ENCODE measurements at regions not wholly inside any gene's neighbourhood (a gene's known extent, or its start where the extent isn't known, plus 50 kb on each side); places are given as distances from the start of the nearest gene placed in this dataset.

DNA sequence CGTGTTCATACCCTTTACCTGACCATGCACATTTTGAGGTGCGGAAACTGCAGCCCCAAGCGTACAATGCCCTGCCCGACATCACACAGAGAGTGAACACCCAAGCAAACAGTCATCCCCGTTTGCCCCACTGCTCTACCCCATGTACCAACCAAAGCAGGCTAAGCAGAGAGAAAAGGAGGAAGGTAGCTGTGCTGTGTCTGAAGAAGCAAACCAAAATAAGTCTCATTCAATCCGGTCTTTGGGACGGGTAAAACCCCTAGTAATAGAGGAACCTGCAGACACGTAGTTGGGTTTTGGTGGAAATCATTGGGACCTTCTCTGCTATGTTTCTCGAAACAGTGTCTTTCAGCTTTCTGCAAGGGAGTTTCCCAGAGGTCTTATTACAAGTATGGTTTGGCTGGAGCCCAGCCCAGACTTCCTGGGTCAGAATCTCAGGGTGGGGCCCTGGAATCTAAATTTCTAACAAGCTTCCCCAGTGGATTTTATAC, 164.6 kb upstream of the HES1 start:
- H3K27ac ChIP-seq, result peak overlapping the region; percentile 37; the same call in 1 of the 2 replicates
- ChIA-PET CTCF (interaction anchor here (0.8 to 2.1 kb wide), 3 partner anchors 20 to 344 kb away, joined by 3 to 6 read pairs (median 4); no protein-coding TSS in a partner anchor), POLR2A (ENCODE audit: low non-redundant PET) (no interaction called here)
- TF ChIP-seq, protein P1, sequence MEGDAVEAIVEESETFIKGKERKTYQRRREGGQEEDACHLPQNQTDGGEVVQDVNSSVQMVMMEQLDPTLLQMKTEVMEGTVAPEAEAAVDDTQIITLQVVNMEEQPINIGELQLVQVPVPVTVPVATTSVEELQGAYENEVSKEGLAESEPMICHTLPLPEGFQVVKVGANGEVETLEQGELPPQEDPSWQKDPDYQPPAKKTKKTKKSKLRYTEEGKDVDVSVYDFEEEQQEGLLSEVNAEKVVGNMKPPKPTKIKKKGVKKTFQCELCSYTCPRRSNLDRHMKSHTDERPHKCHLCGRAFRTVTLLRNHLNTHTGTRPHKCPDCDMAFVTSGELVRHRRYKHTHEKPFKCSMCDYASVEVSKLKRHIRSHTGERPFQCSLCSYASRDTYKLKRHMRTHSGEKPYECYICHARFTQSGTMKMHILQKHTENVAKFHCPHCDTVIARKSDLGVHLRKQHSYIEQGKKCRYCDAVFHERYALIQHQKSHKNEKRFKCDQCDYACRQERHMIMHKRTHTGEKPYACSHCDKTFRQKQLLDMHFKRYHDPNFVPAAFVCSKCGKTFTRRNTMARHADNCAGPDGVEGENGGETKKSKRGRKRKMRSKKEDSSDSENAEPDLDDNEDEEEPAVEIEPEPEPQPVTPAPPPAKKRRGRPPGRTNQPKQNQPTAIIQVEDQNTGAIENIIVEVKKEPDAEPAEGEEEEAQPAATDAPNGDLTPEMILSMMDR (conservative IDR thresholded peaks at IDR 0.05; ENCODE audit: low read depth), result no peak
- DNase-seq (ENCODE audit: low spot score), result peak; percentile 42

DNA sequence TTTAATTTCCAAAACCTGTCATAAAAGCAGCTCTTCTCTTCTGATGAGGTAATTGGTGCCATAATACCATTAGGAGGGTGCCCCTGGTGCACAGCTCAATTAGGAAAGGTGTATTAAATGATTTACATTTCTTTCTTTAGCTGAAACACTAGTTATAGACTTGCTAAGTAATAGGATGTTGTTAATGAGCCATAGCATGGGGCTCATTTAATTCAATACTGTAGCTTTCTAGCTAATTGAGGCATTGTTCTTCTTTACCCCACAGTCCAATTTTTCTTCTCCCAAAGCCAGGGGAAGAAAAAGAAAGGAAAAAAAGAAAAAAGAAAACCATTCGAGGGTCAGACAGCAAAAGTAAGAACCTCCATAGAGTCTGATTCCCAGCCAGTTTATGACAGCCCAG, 164.0 kb upstream of the HES1 start:
- POLR2A ChIA-PET (ENCODE audit: low non-redundant PET), result no interaction called here
- CTCF ChIA-PET, result interaction anchor here (0.6 to 1.2 kb wide), 3 partner anchors 35 to 344 kb away, joined by 3 to 4 read pairs (median 3); no protein-coding TSS in a partner anchor
- TF ChIP-seq, protein P1 (conservative IDR thresholded peaks at IDR 0.05; ENCODE audit: low read depth), result no peak
- no peak for DNase-seq (ENCODE audit: low spot score)
- H3K27ac ChIP-seq, result peak overlapping the region; percentile 37; the same call in 1 of the 2 replicates

DNA sequence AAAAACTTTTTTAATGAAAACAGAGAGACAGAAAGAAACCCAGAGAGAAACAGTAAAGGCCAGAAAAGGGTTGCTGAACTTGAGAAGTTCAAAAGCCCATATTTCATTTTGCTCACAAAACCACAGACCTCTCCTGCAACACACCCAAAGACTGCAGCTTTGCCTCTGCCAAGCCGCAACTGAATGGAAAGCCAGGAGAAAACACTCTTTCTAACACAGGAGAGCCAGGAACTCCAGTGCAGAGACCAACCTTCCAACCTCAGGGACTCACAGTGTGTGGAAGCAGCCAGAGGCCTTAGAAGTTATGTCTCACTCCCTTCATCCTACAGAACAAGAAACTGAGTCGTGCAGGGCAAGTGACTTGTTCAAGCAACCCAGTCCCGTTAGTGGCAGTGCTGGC, 163.1 kb upstream of the HES1 start:
- no peak for DNase-seq (ENCODE audit: low spot score)
- no peak overlapping the region for H3K27ac ChIP-seq
- ChIA-PET POLR2A (ENCODE audit: low non-redundant PET) (no interaction called here), CTCF (interaction anchor here (0.7 kb wide), 1 partner anchor 127 kb away, joined by 3 read pairs; no protein-coding TSS in a partner anchor)
- TF ChIP-seq, protein P1 (conservative IDR thresholded peaks at IDR 0.05; ENCODE audit: low read depth), result no peak

DNA sequence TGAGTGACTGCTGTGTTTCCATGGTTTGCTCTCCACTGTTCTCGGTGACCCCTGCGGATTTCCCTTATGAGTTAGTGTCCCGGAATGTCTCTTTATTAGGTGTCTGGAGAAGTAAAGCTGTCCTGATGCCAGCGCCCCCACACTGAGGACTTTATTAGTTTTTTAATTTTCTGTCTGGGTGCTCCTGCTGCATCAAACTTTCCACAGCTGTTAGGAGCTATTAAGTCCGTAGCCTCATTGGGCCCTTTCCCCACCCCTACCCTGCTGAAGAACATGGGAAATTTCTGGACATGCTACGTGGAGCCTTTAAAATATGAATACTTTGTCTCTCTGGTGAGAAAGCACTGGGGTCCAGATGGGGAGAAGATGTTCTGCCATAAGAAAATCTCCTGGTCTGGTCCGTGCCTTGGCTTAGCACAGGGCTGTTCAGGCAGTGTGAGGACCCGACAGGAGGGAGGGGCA, 161.7 kb upstream of the HES1 start:
- ChIA-PET CTCF (no interaction called here), POLR2A (ENCODE audit: low non-redundant PET) (no interaction called here)
- no peak overlapping the region for H3K27ac ChIP-seq
- TF ChIP-seq, protein P1 (conservative IDR thresholded peaks at IDR 0.05; ENCODE audit: low read depth), result no peak
- no peak for DNase-seq (ENCODE audit: low spot score)

DNA sequence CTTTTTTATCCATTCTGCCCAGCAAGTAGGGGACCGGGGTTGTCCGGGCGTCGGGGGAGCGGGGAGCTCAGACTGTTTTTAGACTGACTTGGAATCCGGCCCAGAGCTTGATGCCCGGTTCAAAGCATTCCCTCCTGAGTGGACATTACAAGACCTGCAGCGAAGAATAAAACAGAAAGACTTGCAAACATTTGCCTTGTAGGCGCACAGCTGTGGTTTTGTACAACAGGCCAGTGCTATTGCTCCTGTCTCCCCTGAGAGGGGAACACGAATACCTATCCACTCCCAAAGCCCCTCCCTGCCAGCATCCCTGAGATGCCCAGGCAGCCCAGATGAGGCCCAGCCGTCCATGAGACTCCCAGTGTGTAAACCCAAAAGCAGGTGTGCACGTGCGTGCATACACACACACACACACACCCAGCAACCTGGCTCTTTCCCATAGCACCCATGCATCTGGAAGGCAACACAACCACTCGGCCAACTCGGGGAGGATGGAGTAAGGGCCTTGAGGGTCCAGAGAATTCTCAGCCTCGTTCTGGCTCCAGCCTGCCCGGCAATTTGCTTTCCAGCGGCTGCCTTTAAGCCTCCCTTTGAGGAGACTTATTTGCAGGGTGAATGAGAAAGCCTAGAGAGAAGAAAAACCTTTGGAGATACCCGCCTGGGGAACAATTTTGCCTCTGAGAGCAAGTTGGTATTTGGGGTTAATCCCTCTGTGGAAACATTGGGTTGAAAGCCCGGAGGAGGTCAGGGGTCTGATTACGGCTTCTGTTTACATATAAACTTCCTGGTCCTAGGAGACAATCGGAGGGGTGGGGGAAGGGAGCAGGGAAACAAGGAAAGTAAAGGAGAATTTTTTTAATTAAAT, 161.0 kb upstream of the HES1 start:
- TF ChIP-seq, protein P1 (conservative IDR thresholded peaks at IDR 0.05; ENCODE audit: low read depth), result no peak
- ChIA-PET CTCF (no interaction called here), POLR2A (ENCODE audit: low non-redundant PET) (no interaction called here)
- no peak overlapping the region for H3K27ac ChIP-seq
- no peak for DNase-seq (ENCODE audit: low spot score)

DNA sequence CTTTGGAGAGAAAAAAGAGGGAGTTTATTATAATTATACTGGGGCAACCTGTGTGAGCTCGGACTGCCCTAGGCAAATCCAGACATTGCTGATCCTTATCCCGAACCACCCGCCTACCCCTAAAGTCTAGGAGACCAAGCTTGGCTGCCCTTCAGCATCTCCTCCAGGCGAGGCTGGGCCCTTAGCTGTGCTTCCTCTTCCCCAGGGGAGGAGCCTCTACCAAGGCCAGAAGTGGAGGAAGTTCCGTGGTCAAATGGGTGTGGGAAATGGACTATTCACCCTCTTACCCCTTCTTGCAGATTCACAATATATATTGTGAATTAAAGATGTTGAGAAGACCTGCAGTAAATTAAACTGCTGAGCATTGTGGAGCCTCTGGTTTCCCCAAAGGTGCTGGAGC, 158.3 kb upstream of the HES1 start:
- ChIA-PET CTCF (no interaction called here), POLR2A (ENCODE audit: low non-redundant PET) (no interaction called here)
- H3K27ac ChIP-seq, result peak overlapping the region; percentile 53
- TF ChIP-seq, protein P1 (conservative IDR thresholded peaks at IDR 0.05; ENCODE audit: low read depth), result no peak
- DNase-seq (ENCODE audit: low spot score), result no peak

Measured in RWPE1 (cell line).